MM.1S (cell line): ENCODE measurements at regions not wholly inside any gene's neighbourhood (a gene's known extent, or its start where the extent isn't known, plus 50 kb on each side); places are given as distances from the start of the nearest gene placed in this dataset.

Experiments
- EZH2 ChIP-seq: fragments of 300-600 bp; sonication (generic); optimal IDR thresholded peaks from 2 replicates; pipeline ENCODE3; 2017; ENCODE audit warnings: low read depth, mild to moderate bottlenecking, antibody characterized with exemption, low read length, mixed read lengths
- TF ChIP-seq, protein P1 (sequence below): fragments of 300-600 bp; sonication (generic); IDR thresholded peaks from 2 replicates; pipeline ENCODE4 v1.5.1; 2016; ENCODE audit warnings: antibody characterized with exemption, low read length, mixed read lengths

DNA sequence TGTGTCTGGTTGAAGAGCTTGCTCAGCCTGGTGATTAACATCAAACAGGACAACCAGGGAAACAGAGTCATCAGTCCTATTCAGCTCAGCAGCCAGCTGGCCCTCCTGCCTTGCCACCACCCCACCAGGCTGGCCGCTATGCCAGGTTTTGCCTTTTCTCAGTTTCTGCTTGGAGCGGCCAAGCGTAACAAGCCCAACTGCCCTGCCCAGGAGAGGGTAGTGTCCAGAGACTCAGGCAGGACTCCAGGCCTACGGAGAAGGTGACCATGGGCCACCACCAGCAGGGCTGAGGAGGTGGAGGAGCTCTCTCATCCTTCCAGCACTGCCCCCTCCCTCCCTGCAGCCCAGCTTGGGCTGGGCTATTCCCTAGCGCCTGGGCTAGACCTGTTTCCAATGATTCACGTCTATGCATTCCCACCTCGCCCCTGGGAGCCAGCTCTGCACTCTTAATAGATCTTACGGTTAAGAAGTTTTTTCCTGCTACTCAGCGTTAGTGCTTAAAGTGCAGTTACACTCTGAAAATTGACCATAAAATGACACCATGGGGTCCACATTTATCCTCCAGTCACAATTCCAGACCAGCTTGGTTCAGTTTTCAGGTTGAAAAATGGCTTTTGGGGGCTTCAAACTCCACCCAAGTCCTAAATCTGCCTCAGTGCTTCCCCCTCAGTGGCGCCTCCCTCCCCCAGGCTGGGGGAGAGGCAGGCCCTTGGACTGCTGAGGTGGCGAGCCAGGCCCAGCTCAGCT is 124.0 kb upstream of the PJA1 start:
- TF ChIP-seq, protein P1, sequence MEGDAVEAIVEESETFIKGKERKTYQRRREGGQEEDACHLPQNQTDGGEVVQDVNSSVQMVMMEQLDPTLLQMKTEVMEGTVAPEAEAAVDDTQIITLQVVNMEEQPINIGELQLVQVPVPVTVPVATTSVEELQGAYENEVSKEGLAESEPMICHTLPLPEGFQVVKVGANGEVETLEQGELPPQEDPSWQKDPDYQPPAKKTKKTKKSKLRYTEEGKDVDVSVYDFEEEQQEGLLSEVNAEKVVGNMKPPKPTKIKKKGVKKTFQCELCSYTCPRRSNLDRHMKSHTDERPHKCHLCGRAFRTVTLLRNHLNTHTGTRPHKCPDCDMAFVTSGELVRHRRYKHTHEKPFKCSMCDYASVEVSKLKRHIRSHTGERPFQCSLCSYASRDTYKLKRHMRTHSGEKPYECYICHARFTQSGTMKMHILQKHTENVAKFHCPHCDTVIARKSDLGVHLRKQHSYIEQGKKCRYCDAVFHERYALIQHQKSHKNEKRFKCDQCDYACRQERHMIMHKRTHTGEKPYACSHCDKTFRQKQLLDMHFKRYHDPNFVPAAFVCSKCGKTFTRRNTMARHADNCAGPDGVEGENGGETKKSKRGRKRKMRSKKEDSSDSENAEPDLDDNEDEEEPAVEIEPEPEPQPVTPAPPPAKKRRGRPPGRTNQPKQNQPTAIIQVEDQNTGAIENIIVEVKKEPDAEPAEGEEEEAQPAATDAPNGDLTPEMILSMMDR = no peak
- TF ChIP-seq EZH2 = no peak
